ENCODE measurements at regions not wholly inside any gene's neighbourhood (a gene's known extent, or its start where the extent isn't known, plus 50 kb on each side); places are given as distances from the start of the nearest gene placed in this dataset.

- no peak for ATAC-seq (ENCODE audit: insufficient read depth, low read depth)
Measured at GRCh38 chr5:173557123-173557903, 59.1 kb downstream of the BOD1 start.

GRCh38 chr5:173556142-173557028 lies 60.1 kb downstream of the BOD1 start:
- Histone ChIP-seq H3K9ac (ENCODE audit: low read depth, low read length) (no peak overlapping the region), H3K4me3 (ENCODE audit: low read depth in 1 of 2, low read length in 2 of 2) (no peak overlapping the region), H3K79me2 (ENCODE audit: insufficient read depth, low read length) (no peaks in the 10 kb centered on the region), H3K4me1 (ENCODE audit: insufficient read depth, low read length) (no peaks in the 10 kb centered on the region), H2AFZ (ENCODE audit: low read depth, low read length) (no peak overlapping the region), H3K9me3 (ENCODE audit: insufficient read depth, low read length, severe bottlenecking) (peaks cover 13% of the 10 kb centered on the region), H4K20me1 (ENCODE audit: insufficient read depth, low read length) (no peaks in the 10 kb centered on the region), H3K27me3 (ENCODE audit: insufficient read depth, low read length, poor library complexity) (peaks cover 2% of the 10 kb centered on the region), H3K36me3 (ENCODE audit: insufficient read depth, low read length) (no peaks in the 10 kb centered on the region), H3K4me2 (ENCODE audit: insufficient read depth, low read length) (no peak overlapping the region), H3K27ac (ENCODE audit: low read length) (no peak overlapping the region)
- DNase-seq (no peak), ATAC-seq (ENCODE audit: insufficient read depth, low read depth) (no peak)
- TF ChIP-seq CTCF (IDR thresholded peaks at IDR 0.05; ENCODE audit: borderline replicate concordance, extremely low read depth, low read length, poor library complexity, severe bottlenecking) (no peak), EZH2 (IDR thresholded peaks at IDR 0.05; ENCODE audit: borderline replicate concordance, low read depth, low read length, severe bottlenecking) (no peak)

More at GRCh38 chr5:173557123-173557903, 59.1 kb downstream of the BOD1 start:
- Histone ChIP-seq H3K36me3 (ENCODE audit: insufficient read depth, low read length) (no peaks in the 10 kb centered on the region), H3K9ac (ENCODE audit: low read depth, low read length) (no peak overlapping the region), H3K79me2 (ENCODE audit: insufficient read depth, low read length) (no peaks in the 10 kb centered on the region), H3K27me3 (ENCODE audit: insufficient read depth, low read length, poor library complexity) (no peaks in the 10 kb centered on the region), H4K20me1 (ENCODE audit: insufficient read depth, low read length) (no peaks in the 10 kb centered on the region), H3K4me3 (ENCODE audit: low read depth in 1 of 2, low read length in 2 of 2) (no peak overlapping the region), H3K9me3 (ENCODE audit: insufficient read depth, low read length, severe bottlenecking) (peaks cover 13% of the 10 kb centered on the region), H3K27ac (ENCODE audit: low read length) (no peak overlapping the region), H3K4me2 (ENCODE audit: insufficient read depth, low read length) (no peak overlapping the region), H3K4me1 (ENCODE audit: insufficient read depth, low read length) (no peaks in the 10 kb centered on the region), H2AFZ (ENCODE audit: low read depth, low read length) (no peak overlapping the region)
- TF ChIP-seq CTCF (IDR thresholded peaks at IDR 0.05; ENCODE audit: borderline replicate concordance, extremely low read depth, low read length, poor library complexity, severe bottlenecking) (no peak), EZH2 (IDR thresholded peaks at IDR 0.05; ENCODE audit: borderline replicate concordance, low read depth, low read length, severe bottlenecking) (no peak)
- DNase-seq: no peak

GRCh38 chr5:173554989-173555705 lies 61.3 kb downstream of the BOD1 start:
- TF ChIP-seq CTCF (IDR thresholded peaks at IDR 0.05; ENCODE audit: borderline replicate concordance, extremely low read depth, low read length, poor library complexity, severe bottlenecking) (no peak), EZH2 (IDR thresholded peaks at IDR 0.05; ENCODE audit: borderline replicate concordance, low read depth, low read length, severe bottlenecking) (no peak)

More at GRCh38 chr5:173554989-173555705, 61.3 kb downstream of the BOD1 start:
- no peak overlapping the region for H3K27ac ChIP-seq (ENCODE audit: low read length)
- peaks cover 9% of the 10 kb centered on the region for H3K9me3 ChIP-seq (ENCODE audit: insufficient read depth, low read length, severe bottlenecking)
- no peak for DNase-seq
- ATAC-seq (ENCODE audit: insufficient read depth, low read depth): no peak
- no peaks in the 10 kb centered on the region for H3K36me3 ChIP-seq (ENCODE audit: insufficient read depth, low read length)
- H3K27me3 ChIP-seq (ENCODE audit: insufficient read depth, low read length, poor library complexity): peaks cover 2% of the 10 kb centered on the region
- H3K9ac ChIP-seq (ENCODE audit: low read depth, low read length): no peak overlapping the region
- H3K4me1 ChIP-seq (ENCODE audit: insufficient read depth, low read length): no peaks in the 10 kb centered on the region
- H4K20me1 ChIP-seq (ENCODE audit: insufficient read depth, low read length): no peaks in the 10 kb centered on the region
- no peaks in the 10 kb centered on the region for H3K79me2 ChIP-seq (ENCODE audit: insufficient read depth, low read length)
- H2AFZ ChIP-seq (ENCODE audit: low read depth, low read length): no peak overlapping the region
- no peak overlapping the region for H3K4me3 ChIP-seq (ENCODE audit: low read depth in 1 of 2, low read length in 2 of 2)
- no peak overlapping the region for H3K4me2 ChIP-seq (ENCODE audit: insufficient read depth, low read length)
